Trophoblast cell (in vitro differentiated cells and primary cell): ENCODE measurements at regions not wholly inside any gene's neighbourhood (a gene's known extent, or its start where the extent isn't known, plus 50 kb on each side); places are given as distances from the start of the nearest gene placed in this dataset.

Source experiments
- DNase-seq, 2 donors: peaks; one replicate each; pipeline ENCODE4 v3.0.0-alpha.2; 2016
- H2AFZ ChIP-seq: 2 replicates; pipeline ENCODE4 v1.6.1; 2013; ENCODE audit warnings: low read length, moderate library complexity, mild to moderate bottlenecking; ENCODE audit not compliant: insufficient read depth, poor library complexity
- H2AK5ac ChIP-seq: 2 replicates; pipeline ENCODE4 v1.6.1; 2013; ENCODE audit warnings: mild to moderate bottlenecking, low read length
- H2BK120ac ChIP-seq: 2 replicates; pipeline ENCODE4 v1.6.1; 2013; ENCODE audit warnings: low read length, mild to moderate bottlenecking, moderate library complexity; ENCODE audit not compliant: insufficient read depth, poor library complexity
- H2BK12ac ChIP-seq: 2 replicates; pipeline ENCODE4 v1.6.1; 2013; ENCODE audit warnings: mild to moderate bottlenecking, low read length, moderate library complexity
- H2BK5ac ChIP-seq: 2 replicates; pipeline ENCODE4 v1.6.1; 2013; ENCODE audit warnings: low read length, low read depth, moderate library complexity, mild to moderate bottlenecking; ENCODE audit not compliant: poor library complexity
- H3K14ac ChIP-seq: 2 replicates; pipeline ENCODE4 v1.6.1; 2013; ENCODE audit warnings: mild to moderate bottlenecking, low read length
- H3K18ac ChIP-seq: 2 replicates; pipeline ENCODE4 v1.6.1; 2013; ENCODE audit warnings: mild to moderate bottlenecking, low read length
- H3K23ac ChIP-seq: 2 replicates; pipeline ENCODE4 v1.6.1; 2013; ENCODE audit warnings: low read length
- H3K27ac ChIP-seq: 2 replicates; pipeline ENCODE4 v1.5.1; 2013; ENCODE audit warnings: low read depth, mild to moderate bottlenecking, inconsistent platforms, low read length, moderate library complexity
- H3K27me3 ChIP-seq: 2 replicates; pipeline ENCODE4 v1.6.1; 2013; ENCODE audit warnings: inconsistent platforms, mild to moderate bottlenecking, low read length, moderate library complexity; ENCODE audit not compliant: insufficient read depth
- H3K36me3 ChIP-seq, 2 experiments: 1 replicate in 1 of 2; 2 replicates in 1 of 2; pipeline ENCODE4 v1.6.1; 2013; ENCODE audit warnings: low read length in 2 of 2, mild to moderate bottlenecking in 2 of 2, moderate library complexity in 1 of 2; ENCODE audit not compliant: insufficient read depth in 2 of 2, control insufficient read depth in 1 of 2
- H3K4ac ChIP-seq: 2 replicates; pipeline ENCODE4 v1.6.1; 2013; ENCODE audit warnings: low read depth, mild to moderate bottlenecking, low read length, moderate library complexity
- H3K4me1 ChIP-seq, 2 experiments: 1 replicate in 1 of 2; 2 replicates in 1 of 2; pipeline ENCODE4 v1.6.1; 2013; ENCODE audit warnings: low read length in 2 of 2, mild to moderate bottlenecking in 2 of 2, moderate library complexity in 1 of 2; ENCODE audit not compliant: insufficient read depth in 2 of 2, control insufficient read depth in 1 of 2
- H3K4me2 ChIP-seq: 2 replicates; pipeline ENCODE4 v1.6.1; 2013; ENCODE audit warnings: inconsistent platforms, mild to moderate bottlenecking, low read length, moderate library complexity
- H3K4me3 ChIP-seq: 2 replicates; pipeline ENCODE4 v1.5.1; 2013; ENCODE audit warnings: mild to moderate bottlenecking, low read depth, low read length, inconsistent platforms
- H3K79me1 ChIP-seq: one replicate; pipeline ENCODE4 v1.6.1; 2013; ENCODE audit warnings: low read length
- H3K79me2 ChIP-seq: 2 replicates; pipeline ENCODE4 v1.6.1; 2013; ENCODE audit warnings: low read length, mild to moderate bottlenecking; ENCODE audit not compliant: control insufficient read depth, insufficient read depth, poor library complexity
- H3K9ac ChIP-seq: 2 replicates; pipeline ENCODE4 v1.6.1; 2013; ENCODE audit warnings: mild to moderate bottlenecking, low read length
- H3K9me3 ChIP-seq: 2 replicates; pipeline ENCODE4 v1.6.1; 2013; ENCODE audit warnings: low read depth, mild to moderate bottlenecking, control low read depth, inconsistent platforms, low read length; ENCODE audit not compliant: insufficient read depth
- H4K12ac ChIP-seq: 2 replicates; pipeline ENCODE4 v1.6.1; 2013; ENCODE audit warnings: low read depth, mild to moderate bottlenecking, low read length, moderate library complexity
- H4K8ac ChIP-seq: 2 replicates; pipeline ENCODE4 v1.6.1; 2013; ENCODE audit warnings: low read depth, mild to moderate bottlenecking, low read length, moderate library complexity
- H4K91ac ChIP-seq: one replicate; pipeline ENCODE4 v1.6.1; 2013; ENCODE audit warnings: low read depth, mild to moderate bottlenecking, low read length, moderate library complexity
- WGBS: extraction: QIAGEN DNeasy Blood & Tissue Kit; methylation state at CpG from one replicate; pipeline ENCODE4 v1.1.7; 2013; ENCODE audit warnings: missing lambda C conversion rate; ENCODE audit not compliant: insufficient read length, insufficient coverage; ENCODE audit errors: extremely low coverage; 5-methylcytosine and 5-hydroxymethylcytosine counted together

DNA sequence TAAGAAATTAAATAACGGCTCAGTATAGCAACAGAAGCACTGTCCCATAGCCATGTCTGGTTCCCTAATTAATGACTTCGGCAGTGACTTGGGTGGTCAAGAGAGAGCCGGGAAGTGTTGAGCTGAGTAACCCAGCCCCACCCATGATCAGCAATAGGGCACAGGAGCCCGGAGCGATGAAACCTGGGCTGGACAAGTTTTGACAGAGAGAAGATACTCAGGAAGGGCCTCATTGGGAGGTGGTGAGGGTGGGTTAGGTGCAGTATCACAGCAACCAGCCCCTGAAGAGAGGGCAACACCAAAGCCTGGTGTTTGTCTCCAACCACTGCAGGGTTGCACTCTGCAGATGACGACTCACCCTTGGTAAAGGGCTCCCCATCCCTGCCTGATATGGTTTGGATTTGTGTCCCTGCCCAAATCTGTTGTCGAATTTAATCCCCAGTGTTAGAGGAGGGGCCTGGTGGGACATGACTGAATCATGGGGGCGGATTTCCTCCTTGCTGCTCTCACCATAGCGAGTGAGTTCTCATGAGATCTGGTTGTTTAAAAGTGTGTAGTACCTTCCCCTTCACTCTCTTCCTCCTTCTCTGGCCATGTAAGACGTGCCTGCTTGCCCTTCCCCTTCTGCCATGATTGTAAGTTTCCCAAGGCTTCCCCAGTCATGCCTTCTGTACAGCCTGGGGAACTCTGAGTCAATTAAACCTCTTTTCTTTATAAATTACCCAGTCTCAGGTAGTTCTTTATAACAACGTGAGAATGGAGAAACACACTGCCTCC is 124.9 kb upstream of the MED13L start:
- H3K27ac ChIP-seq, result no peak overlapping the region
- no peak overlapping the region for H3K4me2 ChIP-seq
- WGBS, result no CpG with 5 or more reads among the region's 11 CpGs

DNA sequence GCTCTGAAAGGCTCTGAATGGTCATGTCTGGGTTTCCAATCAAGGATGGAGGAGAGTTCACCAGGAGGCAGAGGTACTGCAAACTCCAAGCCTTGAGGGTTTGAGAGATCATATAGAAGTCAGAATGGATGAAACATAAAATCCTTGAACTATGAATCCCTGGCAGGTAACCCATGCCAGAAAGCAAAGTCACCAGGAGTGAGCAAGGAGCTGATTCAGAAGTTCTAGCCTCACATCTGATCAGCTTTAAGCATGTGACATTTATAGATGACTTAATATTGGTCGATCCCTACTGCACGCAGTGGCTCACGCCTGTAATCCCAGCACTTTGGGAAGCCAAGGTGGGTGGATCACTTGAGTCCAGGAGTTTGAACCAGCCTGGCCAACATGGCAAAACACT is 126.1 kb upstream of the MED13L start:
- no peak overlapping the region for H4K91ac ChIP-seq
- no peak overlapping the region for H2BK12ac ChIP-seq
- no peaks in the 10 kb centered on the region for H3K79me2 ChIP-seq
- H2BK120ac ChIP-seq, result no peak overlapping the region
- peaks cover 3% of the 10 kb centered on the region for H3K79me1 ChIP-seq
- no peak overlapping the region for H3K27ac ChIP-seq
- H2AFZ ChIP-seq, result no peak overlapping the region
- no peak overlapping the region for H2AK5ac ChIP-seq
- no peaks in the 10 kb centered on the region for H3K27me3 ChIP-seq
- no peak overlapping the region for H4K8ac ChIP-seq
- no peak overlapping the region for H3K14ac ChIP-seq
- H3K9me3 ChIP-seq, result no peaks in the 10 kb centered on the region
- WGBS, result no CpG with 5 or more reads among the region's 3 CpGs
- no peak overlapping the region for H3K18ac ChIP-seq
- no peak for DNase-seq
- no peak overlapping the region for H3K23ac ChIP-seq
- peaks cover 3 to 8% of the 10 kb centered on the region in 2 experiments for H3K4me1 ChIP-seq
- no peak overlapping the region for H2BK5ac ChIP-seq
- no peak overlapping the region for H3K4me2 ChIP-seq
- H4K12ac ChIP-seq, result no peak overlapping the region
- H3K36me3 ChIP-seq, result no peaks in the 10 kb centered on the region
- no peak overlapping the region for H3K9ac ChIP-seq
- H3K4me3 ChIP-seq, result no peak overlapping the region
- no peak overlapping the region for H3K4ac ChIP-seq

More for the DNA sequence above, 124.9 kb upstream of the MED13L start:
- Histone ChIP-seq H3K4me3 (no peak overlapping the region), H3K9me3 (no peaks in the 10 kb centered on the region), H3K36me3 (no peaks in the 10 kb centered on the region), H3K4me1 (peaks cover 2 to 4% of the 10 kb centered on the region in 2 experiments), H4K91ac (no peak overlapping the region), H3K9ac (no peak overlapping the region), H3K23ac (no peak overlapping the region), H2BK12ac (no peak overlapping the region), H2BK5ac (no peak overlapping the region), H2BK120ac (no peak overlapping the region), H4K12ac (no peak overlapping the region), H4K8ac (no peak overlapping the region), H3K27me3 (no peaks in the 10 kb centered on the region), H3K79me1 (peaks cover 3% of the 10 kb centered on the region), H2AFZ (no peak overlapping the region), H3K4ac (no peak overlapping the region), H3K79me2 (no peaks in the 10 kb centered on the region), H3K14ac (no peak overlapping the region), H2AK5ac (no peak overlapping the region), H3K18ac (no peak overlapping the region)
- DNase-seq, result no peak

DNA sequence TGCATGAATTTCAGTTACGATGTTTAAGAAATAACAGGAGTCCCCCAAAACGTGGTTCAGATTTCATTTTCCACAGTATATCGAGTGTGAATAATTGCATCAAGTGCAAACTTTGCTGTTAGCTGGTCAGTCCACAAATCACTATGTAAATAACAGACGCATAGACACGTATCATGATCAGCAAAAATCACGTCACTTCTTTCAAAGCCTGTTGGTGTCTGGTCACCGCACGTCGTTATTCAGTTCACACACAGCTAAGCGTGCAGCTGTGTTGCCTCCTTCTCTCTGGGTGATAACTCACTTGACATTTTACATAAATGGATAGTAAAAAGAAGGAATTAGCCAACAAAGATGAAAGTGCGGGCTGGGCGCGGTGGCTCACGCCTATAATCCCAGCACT is 126.8 kb upstream of the MED13L start:
- H4K8ac ChIP-seq, result no peak overlapping the region
- no peak overlapping the region for H2AFZ ChIP-seq
- H3K9ac ChIP-seq, result no peak overlapping the region
- no peak for DNase-seq
- no peaks in the 10 kb centered on the region for H3K9me3 ChIP-seq
- H2AK5ac ChIP-seq, result no peak overlapping the region
- H3K27ac ChIP-seq, result no peak overlapping the region
- H2BK5ac ChIP-seq, result no peak overlapping the region
- H3K14ac ChIP-seq, result no peak overlapping the region
- H3K4me3 ChIP-seq, result no peak overlapping the region
- no peaks in the 10 kb centered on the region for H3K27me3 ChIP-seq
- peaks cover 3% of the 10 kb centered on the region for H3K79me1 ChIP-seq
- no peak overlapping the region for H3K4me2 ChIP-seq
- H3K79me2 ChIP-seq, result no peaks in the 10 kb centered on the region
- WGBS, result no CpG with 5 or more reads among the region's 14 CpGs
- no peaks in the 10 kb centered on the region for H3K36me3 ChIP-seq
- no peak overlapping the region for H3K18ac ChIP-seq
- H3K4me1 ChIP-seq, result peaks cover 4 to 8% of the 10 kb centered on the region in 2 experiments
- no peak overlapping the region for H4K12ac ChIP-seq
- no peak overlapping the region for H3K23ac ChIP-seq
- no peak overlapping the region for H4K91ac ChIP-seq
- no peak overlapping the region for H2BK12ac ChIP-seq
- no peak overlapping the region for H2BK120ac ChIP-seq
- H3K4ac ChIP-seq, result no peak overlapping the region

DNA sequence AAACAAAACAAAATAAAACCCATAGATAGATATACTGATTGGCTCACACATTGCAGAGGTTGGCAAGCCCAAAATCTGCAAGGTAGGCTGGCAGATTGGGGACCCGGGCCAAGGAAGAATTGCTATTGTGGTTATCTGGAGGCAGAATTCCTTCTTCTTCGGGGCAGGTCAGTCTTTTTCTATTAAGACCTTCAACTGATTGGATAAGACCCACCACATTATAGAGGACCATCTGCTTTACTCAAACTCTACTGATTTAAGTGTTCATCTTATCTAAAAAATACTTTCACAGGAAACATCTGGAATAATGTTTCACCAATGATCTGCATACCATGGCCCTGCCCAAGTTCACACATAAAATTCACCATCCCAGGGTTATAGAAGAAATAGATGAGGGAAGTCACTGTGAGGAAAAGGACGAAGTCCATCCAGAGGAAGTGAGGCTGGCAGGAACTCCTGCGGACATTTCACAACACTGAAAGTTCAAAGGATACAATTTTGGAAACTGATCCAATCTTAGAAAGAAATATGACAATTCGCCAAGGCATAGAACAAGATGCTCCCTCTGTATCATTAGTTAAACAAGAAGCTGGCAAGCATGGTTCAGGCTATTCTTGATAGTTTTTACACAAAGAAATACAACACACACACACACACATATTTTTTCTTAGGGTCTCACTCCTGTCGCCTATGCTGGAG is 127.6 kb upstream of the MED13L start:
- Histone ChIP-seq H3K27ac (no peak overlapping the region), H3K79me2 (peaks cover 2% of the 10 kb centered on the region), H2AFZ (no peak overlapping the region), H4K8ac (no peak overlapping the region), H3K4me2 (no peak overlapping the region), H3K23ac (no peak overlapping the region), H4K91ac (no peak overlapping the region), H3K79me1 (peaks cover 8% of the 10 kb centered on the region), H3K4ac (no peak overlapping the region), H3K36me3 (no peaks in the 10 kb centered on the region), H2BK12ac (no peak overlapping the region), H2AK5ac (no peak overlapping the region), H3K14ac (no peak overlapping the region), H4K12ac (no peak overlapping the region), H3K9ac (no peak overlapping the region), H3K9me3 (no peaks in the 10 kb centered on the region), H3K4me3 (no peak overlapping the region), H2BK120ac (no peak overlapping the region), H3K4me1 (peaks cover 9 to 12% of the 10 kb centered on the region in 2 experiments), H2BK5ac (no peak overlapping the region), H3K18ac (no peak overlapping the region), H3K27me3 (no peaks in the 10 kb centered on the region)
- no CpG with 5 or more reads among the region's 6 CpGs for WGBS
- DNase-seq, result no peak
